ENCODE measurements at regions not wholly inside any gene's neighbourhood (a gene's known extent, or its start where the extent isn't known, plus 50 kb on each side); places are given as distances from the start of the nearest gene placed in this dataset.

DNA sequence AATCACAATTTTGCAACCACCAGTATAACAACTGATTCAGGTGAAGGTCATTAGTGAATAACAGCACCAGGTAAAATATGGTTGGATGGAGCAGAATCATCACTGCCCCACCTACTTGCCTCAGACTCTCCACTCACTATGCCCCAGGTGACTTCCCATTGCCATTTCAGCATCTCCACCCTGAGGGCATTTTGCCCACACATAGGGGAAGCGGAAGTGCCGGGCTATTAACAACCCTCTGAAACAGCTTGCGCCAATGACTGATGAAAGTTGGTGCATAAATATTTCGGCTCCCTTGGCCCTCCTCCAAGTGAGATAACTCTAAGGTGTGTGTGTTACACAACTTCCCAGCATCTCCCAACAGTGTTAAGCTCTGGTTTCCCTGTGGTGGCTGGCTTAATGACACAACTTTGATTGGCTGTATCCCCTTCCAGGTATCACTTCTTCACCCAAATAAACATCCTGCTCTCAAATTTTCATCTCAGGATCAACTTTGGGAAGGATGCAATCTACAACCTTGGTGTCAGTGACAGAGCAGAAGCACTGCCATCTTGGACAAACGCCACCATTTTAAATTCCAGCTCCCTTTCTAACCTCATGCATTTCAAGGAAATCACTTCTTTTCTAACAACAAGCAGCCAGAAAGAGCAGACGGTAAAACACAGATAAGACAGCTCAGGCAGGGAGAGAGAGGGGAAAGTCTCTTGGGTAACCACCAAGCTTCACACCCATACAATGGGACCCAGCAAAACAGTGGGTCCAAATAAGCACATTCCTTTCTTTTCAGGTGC, 73.6 kb upstream of the PPP2R5C start (continued):
- TF ChIP-seq BRD9 (IDR thresholded peaks at IDR 0.05; ENCODE audit: low read depth, partially characterized antibody) (no peak), CREB1 (IDR thresholded peaks at IDR 0.05) (no peak), CREB1 (CRISPR knock-in tag; IDR thresholded peaks at IDR 0.05) (no peak), LCOR (CRISPR knock-in tag; IDR thresholded peaks at IDR 0.05) (no peak), HNRNPLL (IDR thresholded peaks at IDR 0.05; ENCODE audit: low read depth, low read length, poor library complexity, severe bottlenecking) (no peak), KLF16 (IDR thresholded peaks at IDR 0.05) (no peak), ZNF695 (CRISPR knock-in tag; IDR thresholded peaks at IDR 0.05) (no peak), ZNF586 (CRISPR knock-in tag; conservative IDR thresholded peaks at IDR 0.05) (0 out of 2 replicates have a peak, but pooled peaks have one; percentile 32), SIN3B (IDR thresholded peaks at IDR 0.05; ENCODE audit: low read depth) (no peak), ZNF707 (CRISPR knock-in tag; conservative IDR thresholded peaks at IDR 0.05) (peak; percentile 75), WHSC1 (IDR thresholded peaks at IDR 0.05; ENCODE audit: low read length) (no peak), JUN (IDR thresholded peaks at IDR 0.05; ENCODE audit: borderline replicate concordance, low read depth, low read length) (no peak), JUN (CRISPR knock-in tag; IDR thresholded peaks at IDR 0.05; ENCODE audit: borderline replicate concordance) (no peak), ZBTB7A (IDR thresholded peaks at IDR 0.05; ENCODE audit: borderline replicate concordance, control insufficient read depth, low read depth, low read length) (no peak), FUS (optimal IDR thresholded peaks at IDR 0.05; ENCODE audit: low read depth, low read length) (no peak), ZFPM2 (CRISPR knock-in tag; IDR thresholded peaks at IDR 0.05) (no peak), ZNF551 (CRISPR knock-in tag; IDR thresholded peaks at IDR 0.05) (no peak), ZNF76 (CRISPR knock-in tag; IDR thresholded peaks at IDR 0.05; ENCODE audit: borderline replicate concordance) (peak; percentile 65; the same call in 1 of the 2 replicates), ZNF174 (CRISPR knock-in tag; IDR thresholded peaks at IDR 0.05) (no peak)
- TF ChIP-seq, protein P1, sequence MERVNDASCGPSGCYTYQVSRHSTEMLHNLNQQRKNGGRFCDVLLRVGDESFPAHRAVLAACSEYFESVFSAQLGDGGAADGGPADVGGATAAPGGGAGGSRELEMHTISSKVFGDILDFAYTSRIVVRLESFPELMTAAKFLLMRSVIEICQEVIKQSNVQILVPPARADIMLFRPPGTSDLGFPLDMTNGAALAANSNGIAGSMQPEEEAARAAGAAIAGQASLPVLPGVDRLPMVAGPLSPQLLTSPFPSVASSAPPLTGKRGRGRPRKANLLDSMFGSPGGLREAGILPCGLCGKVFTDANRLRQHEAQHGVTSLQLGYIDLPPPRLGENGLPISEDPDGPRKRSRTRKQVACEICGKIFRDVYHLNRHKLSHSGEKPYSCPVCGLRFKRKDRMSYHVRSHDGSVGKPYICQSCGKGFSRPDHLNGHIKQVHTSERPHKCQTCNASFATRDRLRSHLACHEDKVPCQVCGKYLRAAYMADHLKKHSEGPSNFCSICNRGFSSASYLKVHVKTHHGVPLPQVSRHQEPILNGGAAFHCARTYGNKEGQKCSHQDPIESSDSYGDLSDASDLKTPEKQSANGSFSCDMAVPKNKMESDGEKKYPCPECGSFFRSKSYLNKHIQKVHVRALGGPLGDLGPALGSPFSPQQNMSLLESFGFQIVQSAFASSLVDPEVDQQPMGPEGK (CRISPR knock-in tag; IDR thresholded peaks at IDR 0.05; ENCODE audit: borderline replicate concordance): no peak
- TF ChIP-seq, protein P2, sequence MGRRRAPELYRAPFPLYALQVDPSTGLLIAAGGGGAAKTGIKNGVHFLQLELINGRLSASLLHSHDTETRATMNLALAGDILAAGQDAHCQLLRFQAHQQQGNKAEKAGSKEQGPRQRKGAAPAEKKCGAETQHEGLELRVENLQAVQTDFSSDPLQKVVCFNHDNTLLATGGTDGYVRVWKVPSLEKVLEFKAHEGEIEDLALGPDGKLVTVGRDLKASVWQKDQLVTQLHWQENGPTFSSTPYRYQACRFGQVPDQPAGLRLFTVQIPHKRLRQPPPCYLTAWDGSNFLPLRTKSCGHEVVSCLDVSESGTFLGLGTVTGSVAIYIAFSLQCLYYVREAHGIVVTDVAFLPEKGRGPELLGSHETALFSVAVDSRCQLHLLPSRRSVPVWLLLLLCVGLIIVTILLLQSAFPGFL (CRISPR knock-in tag; IDR thresholded peaks at IDR 0.05): no peak
- TF ChIP-seq, protein P3, sequence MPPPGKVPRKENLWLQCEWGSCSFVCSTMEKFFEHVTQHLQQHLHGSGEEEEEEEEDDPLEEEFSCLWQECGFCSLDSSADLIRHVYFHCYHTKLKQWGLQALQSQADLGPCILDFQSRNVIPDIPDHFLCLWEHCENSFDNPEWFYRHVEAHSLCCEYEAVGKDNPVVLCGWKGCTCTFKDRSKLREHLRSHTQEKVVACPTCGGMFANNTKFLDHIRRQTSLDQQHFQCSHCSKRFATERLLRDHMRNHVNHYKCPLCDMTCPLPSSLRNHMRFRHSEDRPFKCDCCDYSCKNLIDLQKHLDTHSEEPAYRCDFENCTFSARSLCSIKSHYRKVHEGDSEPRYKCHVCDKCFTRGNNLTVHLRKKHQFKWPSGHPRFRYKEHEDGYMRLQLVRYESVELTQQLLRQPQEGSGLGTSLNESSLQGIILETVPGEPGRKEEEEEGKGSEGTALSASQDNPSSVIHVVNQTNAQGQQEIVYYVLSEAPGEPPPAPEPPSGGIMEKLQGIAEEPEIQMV (tag; conservative IDR thresholded peaks at IDR 0.05; ENCODE audit: low read depth): peak; percentile 77; the same call in 1 of the 2 replicates
- TF ChIP-seq, protein P4, sequence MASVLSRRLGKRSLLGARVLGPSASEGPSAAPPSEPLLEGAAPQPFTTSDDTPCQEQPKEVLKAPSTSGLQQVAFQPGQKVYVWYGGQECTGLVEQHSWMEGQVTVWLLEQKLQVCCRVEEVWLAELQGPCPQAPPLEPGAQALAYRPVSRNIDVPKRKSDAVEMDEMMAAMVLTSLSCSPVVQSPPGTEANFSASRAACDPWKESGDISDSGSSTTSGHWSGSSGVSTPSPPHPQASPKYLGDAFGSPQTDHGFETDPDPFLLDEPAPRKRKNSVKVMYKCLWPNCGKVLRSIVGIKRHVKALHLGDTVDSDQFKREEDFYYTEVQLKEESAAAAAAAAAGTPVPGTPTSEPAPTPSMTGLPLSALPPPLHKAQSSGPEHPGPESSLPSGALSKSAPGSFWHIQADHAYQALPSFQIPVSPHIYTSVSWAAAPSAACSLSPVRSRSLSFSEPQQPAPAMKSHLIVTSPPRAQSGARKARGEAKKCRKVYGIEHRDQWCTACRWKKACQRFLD (CRISPR knock-in tag; IDR thresholded peaks at IDR 0.05): peak; percentile 71; the same call in 1 of the 2 replicates

All from K562 (cell line).